HEK293T (cell line): ENCODE measurements at regions not wholly inside any gene's neighbourhood (a gene's known extent, or its start where the extent isn't known, plus 50 kb on each side); places are given as distances from the start of the nearest gene placed in this dataset.

Experiments
- ARNT ChIP-seq: fragments of 450-650 bp; IDR thresholded peaks from 2 replicates; pipeline ENCODE4 v1.6.1; 2017; ENCODE audit warnings: mild to moderate bottlenecking
- BHLHE40 ChIP-seq: fragments of 450-650 bp; IDR thresholded peaks from 2 replicates; pipeline ENCODE4 v1.6.1; 2016; ENCODE audit warnings: mild to moderate bottlenecking, moderate library complexity, borderline replicate concordance
- ELF4 ChIP-seq: fragments of 450-650 bp; IDR thresholded peaks from 2 replicates; pipeline ENCODE4 v1.6.1; 2017; ENCODE audit warnings: antibody characterized with exemption
- FOXA1 ChIP-seq: fragments of 450-650 bp; IDR thresholded peaks from 2 replicates; pipeline ENCODE4 v1.6.1; 2016; ENCODE audit warnings: mild to moderate bottlenecking
- FOXK2 ChIP-seq: fragments of 450-650 bp; IDR thresholded peaks from 2 replicates; pipeline ENCODE4 v1.6.1; 2016; ENCODE audit warnings: mild to moderate bottlenecking
- FOXM1 ChIP-seq: fragments of 450-650 bp; IDR thresholded peaks from 2 replicates; pipeline ENCODE4 v1.6.1; 2017; ENCODE audit warnings: mild to moderate bottlenecking, borderline replicate concordance
- HDGF ChIP-seq: fragments of 450-650 bp; IDR thresholded peaks from 2 replicates; pipeline ENCODE4 v1.6.1; 2017; ENCODE audit warnings: antibody characterized with exemption, borderline replicate concordance
- LEF1 ChIP-seq: fragments of 450-650 bp; IDR thresholded peaks from 2 replicates; pipeline ENCODE4 v1.6.1; 2017; ENCODE audit warnings: mild to moderate bottlenecking, borderline replicate concordance
- SP1 ChIP-seq: fragments of 450-650 bp; IDR thresholded peaks from 2 replicates; pipeline ENCODE4 v1.6.1; 2017
- SUZ12 ChIP-seq: fragments of 450-650 bp; IDR thresholded peaks from 2 replicates; pipeline ENCODE4 v1.6.1; 2016; ENCODE audit warnings: mild to moderate bottlenecking
- TARDBP ChIP-seq: fragments of 450-650 bp; IDR thresholded peaks from 2 replicates; pipeline ENCODE4 v1.6.1; 2016
- ZNF384 ChIP-seq: fragments of 450-650 bp; IDR thresholded peaks from 2 replicates; pipeline ENCODE4 v1.6.1; 2016
- TF ChIP-seq, protein P1 (sequence below): fragments of 450-650 bp; IDR thresholded peaks from 2 replicates; pipeline ENCODE4 v1.6.1; 2016

DNA sequence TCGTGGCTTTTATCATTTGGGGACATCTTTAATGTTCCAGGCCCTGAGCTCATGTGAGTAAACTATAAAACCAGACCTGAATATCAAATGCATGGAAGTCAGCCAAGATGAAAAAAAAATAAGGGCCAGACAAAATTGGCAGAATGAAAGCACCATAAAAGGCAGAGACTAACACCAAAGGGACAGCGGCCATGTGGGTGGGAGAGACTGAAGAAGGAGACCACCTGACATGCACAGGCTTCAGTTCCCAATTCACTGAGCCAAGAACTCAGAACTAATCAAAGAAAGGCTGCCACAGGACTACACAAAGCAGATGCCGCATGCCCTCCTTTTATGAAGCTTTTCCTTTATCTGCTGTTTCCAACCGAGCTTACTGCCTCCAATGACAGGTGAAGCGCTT, 267.1 kb downstream of the RAD51AP2 start:
- TF ChIP-seq FOXA1 (no peak), HDGF (no peak), FOXK2 (no peak), ARNT (no peak), TARDBP (no peak), FOXM1 (no peak), BHLHE40 (no peak), ELF4 (no peak), LEF1 (no peak), SUZ12 (no peak), SP1 (no peak), ZNF384 (no peak)
- TF ChIP-seq, protein P1, sequence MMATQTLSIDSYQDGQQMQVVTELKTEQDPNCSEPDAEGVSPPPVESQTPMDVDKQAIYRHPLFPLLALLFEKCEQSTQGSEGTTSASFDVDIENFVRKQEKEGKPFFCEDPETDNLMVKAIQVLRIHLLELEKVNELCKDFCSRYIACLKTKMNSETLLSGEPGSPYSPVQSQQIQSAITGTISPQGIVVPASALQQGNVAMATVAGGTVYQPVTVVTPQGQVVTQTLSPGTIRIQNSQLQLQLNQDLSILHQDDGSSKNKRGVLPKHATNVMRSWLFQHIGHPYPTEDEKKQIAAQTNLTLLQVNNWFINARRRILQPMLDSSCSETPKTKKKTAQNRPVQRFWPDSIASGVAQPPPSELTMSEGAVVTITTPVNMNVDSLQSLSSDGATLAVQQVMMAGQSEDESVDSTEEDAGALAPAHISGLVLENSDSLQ = no peak
